ENCODE measurements at regions not wholly inside any gene's neighbourhood (a gene's known extent, or its start where the extent isn't known, plus 50 kb on each side); places are given as distances from the start of the nearest gene placed in this dataset.
A peak's percentile ranks its signal among the peaks of the same experiment; 100 is the strongest.

DNA sequence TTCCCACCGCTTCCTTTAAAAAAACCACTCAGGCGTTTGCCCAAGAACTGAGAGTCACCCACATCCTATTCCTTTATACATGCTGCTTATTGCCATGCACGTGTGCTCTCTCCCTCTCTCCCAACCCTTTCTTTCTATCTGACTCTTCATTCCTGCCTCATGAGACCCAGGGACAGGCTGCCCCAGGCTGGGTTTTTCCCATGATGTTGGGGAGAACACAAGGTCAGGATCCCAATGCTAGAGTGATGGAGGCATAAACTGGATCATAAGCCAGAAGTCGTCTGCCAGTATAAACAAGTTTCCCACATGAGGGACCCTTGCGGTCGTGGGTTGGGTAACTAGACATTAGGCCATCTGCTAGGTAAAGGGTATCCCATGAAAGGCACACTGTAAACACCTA is 64.9 kb downstream of the CD2 start:
- Histone ChIP-seq H3K36me3 (no peaks in the 10 kb centered on the region), H3K4me3 (no peak overlapping the region), H3K27me3 (no peaks in the 10 kb centered on the region), H3K9me3 (no peaks in the 10 kb centered on the region)
- DNase-seq = no peak

DNA sequence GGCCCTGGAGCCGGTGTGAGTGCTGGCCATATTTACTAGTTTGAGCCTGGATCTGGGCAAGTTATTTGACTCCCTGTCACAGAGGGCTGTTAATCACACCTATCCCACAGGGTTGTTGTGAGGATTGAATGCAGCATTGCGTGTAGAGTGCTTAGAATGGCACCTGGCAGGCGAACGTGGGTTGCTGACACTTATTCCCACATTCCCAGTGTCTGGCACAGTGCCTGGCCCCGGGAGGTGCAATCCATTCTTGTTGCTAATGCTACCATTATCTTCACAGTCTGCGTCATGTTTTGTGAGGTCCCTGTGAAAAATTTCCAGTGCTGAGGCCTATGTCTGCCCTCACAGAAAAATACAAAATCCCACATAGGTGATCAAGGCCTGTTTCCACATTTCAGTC is 66.1 kb downstream of the CD2 start:
- Histone ChIP-seq H3K9me3 (no peaks in the 10 kb centered on the region), H3K4me3 (no peak overlapping the region), H3K27me3 (no peaks in the 10 kb centered on the region), H3K36me3 (no peaks in the 10 kb centered on the region)
- peak; percentile 10 for DNase-seq

DNA sequence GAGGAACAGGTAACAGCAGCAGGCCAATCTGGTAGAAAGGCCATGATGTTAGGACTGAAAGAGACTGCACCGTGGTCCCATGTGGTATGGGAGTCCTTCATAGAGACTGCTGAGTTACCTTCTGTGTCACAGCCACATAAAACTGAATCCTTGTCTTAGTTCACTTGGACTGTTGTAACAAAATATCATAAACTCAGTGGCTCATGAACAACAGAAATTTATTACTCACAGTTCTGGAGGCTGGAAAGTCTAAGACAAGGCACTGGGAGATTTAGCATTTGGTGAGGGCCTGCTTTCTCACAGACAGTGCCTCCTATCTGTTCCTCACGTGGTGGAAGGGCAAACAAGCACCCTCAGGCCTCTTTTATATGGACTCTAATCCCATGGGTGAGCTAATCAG is 67.5 kb downstream of the CD2 start:
- no peak for DNase-seq
- H3K36me3 ChIP-seq = no peaks in the 10 kb centered on the region
- H3K9me3 ChIP-seq = no peaks in the 10 kb centered on the region
- H3K27me3 ChIP-seq = no peaks in the 10 kb centered on the region
- no peak overlapping the region for H3K4me3 ChIP-seq

DNA sequence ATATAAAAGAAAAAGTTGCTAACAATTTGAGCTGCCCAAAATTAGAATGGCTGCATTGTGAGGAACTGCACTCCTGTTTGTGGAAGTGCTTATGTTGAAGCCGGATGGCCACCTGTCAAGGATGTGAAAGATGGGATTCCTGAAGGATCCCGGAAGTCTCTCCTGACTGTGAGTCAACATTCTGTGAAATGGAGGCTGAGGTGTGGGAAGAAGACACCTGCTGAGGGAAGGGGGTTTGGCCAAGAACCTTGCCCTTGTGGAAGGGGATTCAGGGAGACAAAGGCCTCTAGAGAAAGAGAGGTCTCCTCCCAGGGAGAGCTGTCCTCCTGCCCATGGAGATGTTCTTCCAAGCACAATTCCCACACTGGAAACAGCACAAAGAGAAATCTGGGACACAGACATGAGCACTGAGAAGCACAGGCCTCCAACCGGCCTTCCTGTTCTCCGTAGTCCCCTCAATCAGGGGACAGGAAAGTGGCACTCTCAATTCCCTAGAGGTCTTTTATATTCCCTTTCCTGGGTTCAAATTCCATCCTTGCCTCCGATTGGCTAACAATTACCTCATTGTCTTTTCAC is 70.5 kb downstream of the CD2 start:
- Histone ChIP-seq H3K27me3 (no peaks in the 10 kb centered on the region), H3K9me3 (no peaks in the 10 kb centered on the region), H3K36me3 (no peaks in the 10 kb centered on the region), H3K4me3 (no peak overlapping the region)
- no peak for DNase-seq

DNA sequence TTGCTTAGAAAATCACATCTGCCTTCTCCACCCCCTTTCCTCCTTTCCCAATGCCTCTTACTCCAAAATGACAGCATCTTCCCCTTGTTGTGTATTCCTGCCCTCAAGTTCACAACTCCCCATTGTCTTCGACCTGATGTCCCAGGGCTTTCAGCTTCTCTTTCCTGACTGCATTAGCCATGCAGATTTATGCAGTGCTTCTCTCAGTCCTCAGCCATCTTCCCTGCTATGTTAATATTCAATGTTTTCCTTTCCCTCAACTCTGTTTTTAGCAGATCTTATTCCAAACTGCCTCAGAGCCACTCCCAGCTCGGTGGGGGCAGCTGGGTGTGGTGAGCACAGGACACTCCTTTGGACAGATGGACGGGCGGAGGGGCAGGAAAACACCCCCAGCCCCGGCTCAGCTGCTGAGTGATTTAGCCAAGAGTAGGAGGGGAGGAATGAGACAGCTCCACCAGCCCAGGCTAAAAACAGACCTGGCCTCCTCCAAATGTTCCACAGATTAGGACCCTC is 71.0 kb downstream of the CD2 start:
- Histone ChIP-seq H3K36me3 (no peaks in the 10 kb centered on the region), H3K9me3 (no peaks in the 10 kb centered on the region), H3K4me3 (no peak overlapping the region), H3K27me3 (no peaks in the 10 kb centered on the region)
- no peak for DNase-seq

DNA sequence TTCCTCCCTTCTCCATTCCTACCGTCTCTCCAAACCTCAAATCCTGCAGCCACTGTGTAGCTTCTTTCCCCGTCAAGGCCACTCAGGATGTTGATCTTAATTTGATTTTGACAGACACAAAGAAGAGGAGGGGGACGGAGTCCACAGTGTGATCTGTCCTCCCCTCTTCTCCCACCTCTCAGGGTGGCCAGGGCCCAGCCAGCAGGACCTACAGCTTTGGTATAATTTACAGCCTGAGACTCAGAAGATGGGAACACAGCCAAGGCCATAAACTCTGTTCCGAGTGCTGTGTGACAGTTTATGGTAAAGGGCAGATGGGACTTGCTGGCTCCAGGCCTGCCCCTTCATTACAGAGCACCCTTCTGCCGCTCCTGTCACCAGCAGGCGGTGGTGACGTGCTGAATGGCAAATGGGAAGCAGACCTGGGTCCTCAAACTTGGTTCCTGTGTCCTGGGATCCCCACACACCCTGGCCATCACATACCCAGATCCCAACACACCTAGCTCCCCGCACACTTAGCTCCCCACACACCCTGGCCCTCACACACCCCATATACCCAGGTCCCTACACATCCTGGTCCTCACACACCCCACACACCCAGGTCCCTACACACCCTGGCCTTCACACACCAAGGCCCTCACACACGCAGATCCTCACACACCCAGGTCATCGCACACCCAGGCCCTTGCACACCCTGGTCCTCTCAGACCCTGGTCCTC is 71.6 kb downstream of the CD2 start:
- DNase-seq = no peak

DNA sequence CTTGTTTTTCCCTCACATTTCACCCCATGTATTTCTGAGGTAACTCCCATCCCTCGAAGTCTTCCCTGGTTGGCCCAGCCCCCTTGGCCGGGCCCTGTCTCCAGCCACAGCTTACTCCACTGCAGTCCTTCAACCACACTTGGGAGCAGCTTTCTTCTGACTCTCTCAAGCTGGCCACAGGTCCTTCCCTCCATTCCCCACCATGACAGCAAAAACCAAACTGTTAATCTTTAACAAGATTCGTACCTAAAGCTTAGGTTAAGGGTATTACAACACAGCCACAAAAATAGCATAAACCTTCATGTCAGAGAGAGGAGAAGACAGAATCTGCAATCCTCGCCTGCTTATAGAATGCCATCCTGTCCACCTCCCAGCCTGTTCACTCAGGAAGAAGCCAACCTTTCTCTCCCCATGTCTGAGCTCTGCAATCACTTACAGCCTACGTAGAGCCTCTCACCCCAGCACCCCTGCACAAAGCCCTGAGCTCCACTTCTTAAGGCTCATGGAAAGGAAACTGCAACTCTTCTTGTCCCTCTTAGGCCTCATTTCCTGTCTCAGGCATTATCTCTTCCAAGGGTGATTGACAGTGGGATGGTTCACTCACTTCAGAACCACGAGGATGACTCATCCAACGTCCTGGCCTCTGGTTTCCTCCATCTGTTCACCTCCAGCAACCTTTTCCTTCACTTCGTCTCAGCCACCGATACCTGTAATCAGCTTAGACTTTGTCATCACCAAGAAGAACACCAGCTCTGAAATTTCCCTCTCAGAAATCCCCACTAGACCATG is 72.8 kb downstream of the CD2 start:
- H3K36me3 ChIP-seq = no peaks in the 10 kb centered on the region
- no peak overlapping the region for H3K4me3 ChIP-seq
- H3K27me3 ChIP-seq = no peaks in the 10 kb centered on the region
- no peaks in the 10 kb centered on the region for H3K9me3 ChIP-seq
- DNase-seq = peak; percentile 12

More for the DNA sequence above, 71.6 kb downstream of the CD2 start:
- Histone ChIP-seq H3K9me3 (no peaks in the 10 kb centered on the region), H3K36me3 (no peaks in the 10 kb centered on the region), H3K27me3 (no peaks in the 10 kb centered on the region), H3K4me3 (no peak overlapping the region)

DNA sequence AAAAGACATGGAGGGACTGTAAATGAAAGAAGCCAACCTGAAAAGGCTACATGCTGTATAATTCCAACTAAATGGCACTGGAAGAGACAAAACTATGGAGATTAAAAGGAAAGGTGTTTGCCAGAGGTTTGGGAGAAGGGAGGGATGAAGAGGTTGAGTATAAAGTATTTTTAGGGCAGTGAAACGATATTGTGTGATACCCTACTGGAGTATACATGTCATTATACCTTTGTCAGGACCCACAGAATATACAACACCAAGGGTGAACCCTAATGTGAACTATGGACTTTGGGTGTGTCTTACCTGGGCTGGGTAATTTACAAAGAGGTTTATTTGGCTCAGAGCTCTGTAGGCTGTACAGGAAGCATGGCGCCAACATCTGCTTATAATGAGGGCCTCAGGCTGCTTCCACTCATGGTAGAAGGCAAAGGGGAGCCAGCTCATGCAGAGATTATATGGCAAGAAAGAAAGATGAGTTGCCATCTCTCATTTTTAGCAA is 73.4 kb downstream of the CD2 start:
- H3K9me3 ChIP-seq = no peaks in the 10 kb centered on the region
- DNase-seq = no peak
- H3K36me3 ChIP-seq = no peaks in the 10 kb centered on the region
- H3K4me3 ChIP-seq = no peak overlapping the region
- no peaks in the 10 kb centered on the region for H3K27me3 ChIP-seq

DNA sequence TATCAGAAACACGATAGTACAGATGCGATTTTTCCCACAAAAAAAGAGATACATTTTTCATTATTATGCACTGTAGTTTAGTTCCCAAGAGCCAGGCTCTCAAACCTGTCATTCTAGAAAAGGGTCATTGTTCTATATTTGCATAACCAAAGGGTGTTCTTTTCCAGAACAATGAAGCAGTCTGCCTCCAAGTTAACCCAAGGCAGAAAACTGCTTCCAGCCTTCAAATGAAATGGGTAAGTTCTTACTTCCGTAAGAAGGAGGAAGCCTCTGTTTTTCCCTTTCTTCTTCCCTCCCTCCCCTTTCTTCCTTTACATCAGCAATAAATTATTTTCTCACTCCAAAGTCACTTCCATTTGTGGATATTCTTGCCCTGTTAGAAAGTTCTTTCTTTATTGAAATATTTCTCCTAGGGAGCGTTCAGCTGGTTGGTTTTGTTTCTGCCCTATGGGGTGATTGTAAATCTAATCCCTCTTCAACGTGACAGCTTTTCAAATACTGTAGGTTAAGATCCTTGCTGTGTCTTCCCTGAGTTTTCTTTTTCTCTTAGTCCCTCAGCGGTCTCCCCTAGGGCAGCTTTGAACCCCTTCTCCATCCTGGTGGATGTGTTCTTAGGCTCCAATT is 77.3 kb upstream of the PTGFRN start:
- Histone ChIP-seq H3K36me3 (no peaks in the 10 kb centered on the region), H3K27me3 (no peaks in the 10 kb centered on the region), H3K4me3 (no peak overlapping the region), H3K9me3 (no peaks in the 10 kb centered on the region)
- DNase-seq = no peak

DNA sequence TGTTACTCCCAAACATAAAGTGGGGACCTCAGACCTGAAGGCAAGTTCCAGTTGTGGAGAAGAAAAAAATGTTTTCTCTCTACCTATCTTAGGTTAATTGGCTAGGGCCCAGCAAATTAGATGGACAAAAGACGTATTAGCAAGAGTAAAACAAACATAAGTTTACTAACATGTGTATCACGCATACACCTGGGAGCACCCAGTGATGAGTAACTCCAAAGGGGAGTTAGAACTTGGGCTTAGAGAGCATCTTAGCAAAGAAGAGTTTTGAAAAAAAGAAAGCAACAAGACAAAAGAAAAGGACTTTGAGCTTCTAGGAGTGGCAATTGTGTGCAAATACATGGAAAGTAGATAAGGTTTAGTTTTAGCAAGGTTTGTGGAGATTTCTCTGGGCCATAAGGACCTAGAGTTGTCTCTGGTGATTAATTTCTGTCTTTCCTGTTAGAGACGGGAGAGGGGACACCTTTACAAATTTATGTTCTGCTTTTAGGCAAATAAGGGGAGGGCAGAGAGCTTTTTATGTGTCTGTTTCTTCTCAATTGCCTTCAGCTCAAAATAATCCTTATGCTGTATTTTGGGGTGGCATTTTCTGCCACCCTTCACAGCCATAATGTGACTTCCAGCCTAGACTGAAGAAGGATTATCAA is 76.7 kb upstream of the PTGFRN start:
- Histone ChIP-seq H3K4me3 (no peak overlapping the region), H3K9me3 (no peaks in the 10 kb centered on the region), H3K36me3 (no peaks in the 10 kb centered on the region), H3K27me3 (no peaks in the 10 kb centered on the region)
- DNase-seq = no peak

DNA sequence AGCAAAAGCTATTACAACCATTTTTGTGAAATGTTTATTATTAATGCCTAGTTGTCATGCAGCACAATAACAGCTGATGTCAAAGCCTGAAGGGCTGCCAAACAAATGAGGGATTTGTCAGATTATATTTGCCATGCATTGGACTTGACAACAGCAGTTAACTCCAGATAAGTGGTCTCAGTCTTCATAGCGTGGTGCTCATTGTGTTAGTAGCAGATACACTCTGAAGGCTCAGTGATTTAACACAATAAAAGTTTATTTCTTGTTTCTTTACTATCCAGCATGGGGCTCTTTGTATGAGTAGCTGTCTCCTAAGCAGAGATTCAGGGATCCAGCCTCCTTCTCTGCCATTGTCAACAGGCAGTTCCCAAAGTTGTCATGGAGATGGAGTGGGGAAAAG is 76.0 kb upstream of the PTGFRN start:
- H3K4me3 ChIP-seq = no peak overlapping the region
- H3K27me3 ChIP-seq = no peaks in the 10 kb centered on the region
- H3K36me3 ChIP-seq = no peaks in the 10 kb centered on the region
- H3K9me3 ChIP-seq = no peaks in the 10 kb centered on the region
- DNase-seq = no peak

DNA sequence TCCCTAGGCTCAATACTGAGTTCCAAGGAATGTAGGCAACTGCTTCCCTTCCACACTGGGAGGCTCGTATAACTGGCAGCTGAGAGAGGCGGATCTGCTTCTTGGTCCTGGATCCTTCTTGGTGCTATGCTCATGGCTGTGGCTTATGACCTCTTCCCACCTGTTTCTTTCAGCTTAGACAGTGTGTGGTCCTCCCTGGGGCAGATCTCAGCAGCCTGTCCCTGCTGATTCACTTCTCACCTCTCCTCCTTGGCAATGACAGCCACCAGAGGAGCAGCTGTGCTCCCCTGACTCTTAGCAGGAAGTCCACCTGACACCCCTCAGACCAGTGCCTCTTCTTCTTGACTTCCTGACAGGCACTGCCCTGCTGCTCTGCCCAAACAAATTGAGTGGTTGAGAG is 75.1 kb upstream of the PTGFRN start:
- H3K27me3 ChIP-seq = no peaks in the 10 kb centered on the region

DNA sequence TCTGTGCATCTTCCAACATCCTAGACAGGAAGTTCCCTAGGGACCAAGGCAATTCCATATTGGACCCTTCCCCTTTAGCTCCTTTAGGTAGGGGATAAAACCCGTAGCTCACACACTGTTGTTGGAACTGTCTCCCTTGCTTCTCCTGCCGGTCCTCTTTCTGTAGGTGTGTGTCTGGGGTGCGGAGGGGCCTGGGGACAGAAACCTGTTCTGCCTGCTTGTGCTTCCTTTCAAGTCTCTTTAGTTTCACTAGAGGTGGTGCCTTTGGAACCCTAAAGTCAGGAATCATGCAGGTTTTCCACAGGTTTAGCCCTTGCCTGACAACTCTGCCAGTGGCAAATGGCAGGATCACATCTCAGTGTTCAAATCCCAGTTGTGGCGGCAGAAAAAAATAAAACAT is 74.6 kb upstream of the PTGFRN start:
- Histone ChIP-seq H3K27me3 (no peaks in the 10 kb centered on the region), H3K4me3 (no peak overlapping the region), H3K9me3 (no peaks in the 10 kb centered on the region), H3K36me3 (no peaks in the 10 kb centered on the region)
- DNase-seq = no peak

More for the DNA sequence above, 75.1 kb upstream of the PTGFRN start:
- no peaks in the 10 kb centered on the region for H3K36me3 ChIP-seq
- H3K4me3 ChIP-seq = no peak overlapping the region
- DNase-seq = no peak
- H3K9me3 ChIP-seq = no peaks in the 10 kb centered on the region

DNA sequence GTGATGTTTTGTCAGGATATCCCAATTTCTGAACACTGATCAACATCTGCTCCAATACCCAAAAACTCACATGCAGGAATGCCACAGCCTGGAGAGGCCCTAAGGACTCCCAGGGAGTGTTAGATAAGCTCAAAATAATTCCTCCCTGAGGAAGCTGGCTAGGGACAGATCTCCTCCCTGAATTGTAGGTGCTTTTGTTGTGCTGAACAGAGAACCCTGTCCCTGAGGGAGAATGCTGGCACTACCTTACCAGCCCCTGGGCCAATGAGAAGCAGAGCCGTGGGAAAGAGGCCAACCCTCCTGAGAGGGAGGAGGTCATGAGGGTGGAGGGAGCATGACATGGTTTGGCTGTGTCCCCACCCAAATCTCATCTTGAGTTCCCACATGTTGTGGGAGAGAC is 73.6 kb upstream of the PTGFRN start:
- Histone ChIP-seq H3K27me3 (no peaks in the 10 kb centered on the region), H3K36me3 (no peaks in the 10 kb centered on the region), H3K9me3 (no peaks in the 10 kb centered on the region), H3K4me3 (no peak overlapping the region)
- no peak for DNase-seq

DNA sequence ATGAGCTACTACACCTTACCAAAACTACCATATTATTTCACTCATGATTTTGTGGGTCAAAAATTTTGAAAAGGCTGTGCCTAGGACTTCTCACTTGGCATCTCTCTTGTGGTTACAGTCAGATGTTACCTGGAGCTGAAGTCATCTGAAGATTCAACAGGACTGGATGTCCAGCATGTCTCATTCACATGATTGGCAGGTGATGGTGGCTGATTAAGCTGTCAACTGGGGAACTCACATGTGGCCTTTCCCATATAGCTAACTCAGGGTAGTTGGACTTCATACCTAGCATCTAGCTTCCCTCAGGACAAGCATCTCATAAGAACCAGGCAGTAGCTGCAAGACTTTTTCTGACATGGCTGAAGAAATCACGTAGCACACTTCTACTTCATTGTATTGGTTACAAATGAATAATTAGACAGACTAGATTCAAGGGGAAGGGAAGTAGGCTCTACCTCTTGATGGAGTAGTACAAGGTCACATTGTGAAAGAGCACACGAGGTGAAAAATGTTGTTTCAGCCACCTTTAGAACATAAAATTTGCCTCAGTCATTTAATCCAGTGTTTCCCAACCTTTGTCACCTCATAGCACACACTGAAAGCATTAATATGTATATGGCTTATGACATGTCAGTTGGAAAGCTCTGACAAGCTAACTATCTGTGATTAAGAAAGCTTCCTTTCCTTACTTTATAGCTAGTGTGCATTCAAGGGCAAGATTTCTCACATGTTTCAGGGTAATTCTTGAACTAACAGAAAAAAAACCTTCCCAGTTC is 68.0 kb upstream of the PTGFRN start:
- DNase-seq = no peak
- H3K27me3 ChIP-seq = no peaks in the 10 kb centered on the region
- H3K36me3 ChIP-seq = no peaks in the 10 kb centered on the region
- H3K4me3 ChIP-seq = no peak overlapping the region
- H3K9me3 ChIP-seq = peaks cover 5% of the 10 kb centered on the region; the same call in 1 of the 2 replicates

DNA sequence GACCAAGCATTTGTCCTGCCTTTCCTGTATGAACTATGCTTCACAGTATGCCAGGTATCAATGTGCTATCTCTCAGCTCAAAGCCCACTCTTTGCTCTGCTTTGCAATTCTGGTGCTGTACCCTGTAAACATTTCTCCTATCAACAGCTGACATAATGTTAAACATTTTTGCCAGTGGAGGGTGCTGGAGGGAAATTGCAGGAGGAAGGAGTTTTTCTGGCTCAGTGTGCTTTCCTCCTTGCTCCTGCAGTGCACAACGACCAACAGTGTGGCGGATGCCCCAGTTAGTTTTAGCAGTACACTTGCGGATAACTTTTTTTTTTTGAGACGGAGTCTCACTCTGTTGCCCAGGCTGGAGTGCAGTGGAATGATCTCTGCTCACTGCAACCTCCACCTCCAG is 67.1 kb upstream of the PTGFRN start:
- no peak overlapping the region for H3K4me3 ChIP-seq
- no peaks in the 10 kb centered on the region for H3K36me3 ChIP-seq
- no peaks in the 10 kb centered on the region for H3K27me3 ChIP-seq
- H3K9me3 ChIP-seq = peaks cover 5% of the 10 kb centered on the region; the same call in 1 of the 2 replicates
- DNase-seq = no peak

Data from MG63 (cell line).